Mammary epithelial cell (primary cell): ENCODE measurements at regions not wholly inside any gene's neighbourhood (a gene's known extent, or its start where the extent isn't known, plus 50 kb on each side); places are given as distances from the start of the nearest gene placed in this dataset.

ENCODE experiments used
- CTCF ChIP-seq, 2 donors: IDR thresholded peaks in 1 of 2; conservative IDR thresholded peaks in 1 of 2; 2 replicates each; pipeline ENCODE4 v1.5.1; 2011 to 2012; ENCODE audit warnings: inconsistent platforms in 2 of 2, low read length in 2 of 2, mild to moderate bottlenecking in 2 of 2, control low read depth in 1 of 2, low read depth in 1 of 2; ENCODE audit not compliant: insufficient read depth in 1 of 2; ENCODE audit errors: extremely low read depth in 1 of 2
- EZH2 ChIP-seq: IDR thresholded peaks from 2 replicates; pipeline ENCODE4 v1.6.1; 2012; ENCODE audit warnings: low read length, inconsistent platforms, borderline replicate concordance

- TF ChIP-seq CTCF (conservative IDR thresholded peaks at IDR 0.05 in 1 of 2, IDR thresholded peaks at IDR 0.05 in 1 of 2; ENCODE audit: extremely low read depth in 1 of 2, insufficient read depth in 1 of 2, low read depth in 1 of 2, low read length in 2 of 2): no peak
- TF ChIP-seq EZH2: no peak
Observed at GRCh38 chr20:41672282-41672681, 54.1 kb upstream of the CHD6 start.
